Erythroblast (primary cell): ENCODE measurements at regions not wholly inside any gene's neighbourhood (a gene's known extent, or its start where the extent isn't known, plus 50 kb on each side); places are given as distances from the start of the nearest gene placed in this dataset.

Experiments
- GATA1 ChIP-seq: IDR thresholded peaks from 2 replicates; pipeline ENCODE4 v1.6.1; 2011; ENCODE audit warnings: low read depth, mild to moderate bottlenecking, control low read depth, low read length, moderate library complexity
- POLR2A ChIP-seq: IDR thresholded peaks from 2 replicates; pipeline ENCODE4 v1.6.1; 2011; ENCODE audit warnings: mild to moderate bottlenecking, low read length

DNA sequence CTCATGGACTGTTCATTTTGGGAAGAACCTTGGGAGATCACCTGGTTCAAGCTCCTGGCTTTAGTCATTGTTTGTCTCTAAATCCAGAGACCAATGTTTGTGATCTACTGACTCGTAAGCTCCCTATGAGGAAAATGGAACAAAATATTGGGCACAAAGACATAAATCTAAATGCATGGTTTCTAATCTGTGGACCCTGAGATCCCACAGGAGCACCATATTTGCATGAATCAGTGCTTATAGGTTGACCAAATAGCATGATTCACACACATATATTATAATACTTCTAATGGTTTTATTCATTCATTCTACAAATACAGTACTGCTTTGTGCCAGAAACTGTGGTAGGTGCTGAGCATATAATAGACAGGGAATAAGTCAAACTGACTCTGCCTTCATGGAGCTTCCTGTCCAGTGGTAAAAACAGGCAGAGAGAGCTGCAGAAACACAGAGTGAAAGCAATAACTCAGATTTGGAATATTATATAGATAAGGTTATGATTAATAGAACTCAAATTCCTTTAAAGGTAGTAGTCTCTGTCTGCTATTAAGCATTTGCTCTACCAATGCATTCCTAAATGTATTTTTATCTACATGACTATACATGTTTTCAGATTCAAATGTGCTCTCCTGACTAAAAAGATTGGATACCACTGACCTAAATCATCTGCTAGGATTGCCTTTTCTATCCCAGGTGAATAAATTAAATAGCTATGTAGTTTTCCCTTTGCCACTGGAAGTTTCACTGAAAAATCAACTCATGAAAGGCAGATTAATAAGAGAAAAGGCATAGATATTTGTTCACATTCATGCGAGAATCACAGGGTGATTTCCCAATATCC lies 198.6 kb upstream of the CAMK1G start:
- TF ChIP-seq POLR2A = no peak
- TF ChIP-seq GATA1 = no peak
